Prostate gland (tissue), 2 donors: ENCODE measurements at regions not wholly inside any gene's neighbourhood (a gene's known extent, or its start where the extent isn't known, plus 50 kb on each side); places are given as distances from the start of the nearest gene placed in this dataset.

Source experiments
- CTCF ChIP-seq, 4 experiments: fragments of 200-600 bp in 2 of 4; fragments of 450-650 bp in 2 of 4; sonication (generic) in 2 of 4; IDR thresholded peaks; 1 replicate in 3 of 4; 2 replicates in 1 of 4; pipeline ENCODE4 v1.5.1; 2016 to 2019; ENCODE audit warnings: antibody characterized with exemption in 4 of 4, mild to moderate bottlenecking in 2 of 4, moderate library complexity in 2 of 4
- POLR2A ChIP-seq: fragments of 450-650 bp; IDR thresholded peaks from one replicate; pipeline ENCODE4 v1.6.1; 2016; ENCODE audit warnings: antibody characterized with exemption, mild to moderate bottlenecking

GRCh38 chr2:9149726-9150567 is 56.7 kb upstream of the ASAP2 start:
- no peak for TF ChIP-seq CTCF (IDR thresholded peaks at IDR 0.05)
- TF ChIP-seq POLR2A: no peak
